HG02885 (cell line): ENCODE measurements at regions not wholly inside any gene's neighbourhood (a gene's known extent, or its start where the extent isn't known, plus 50 kb on each side); places are given as distances from the start of the nearest gene placed in this dataset.

Experiments
- ATAC-seq: cut with Tn5 transposase; IDR thresholded peaks from one replicate; pipeline ENCODE4 v1.9.1; 2021; ENCODE audit warnings: mild to moderate bottlenecking; ENCODE audit not compliant: unreplicated experiment, poor library complexity

GRCh38 chr11:32259641-32260081 lies 168.8 kb downstream of the RCN1 start:
- ATAC-seq: peak; percentile 97

GRCh38 chr11:32262367-32262766 lies 171.5 kb downstream of the RCN1 start:
- ATAC-seq: no peak

DNA sequence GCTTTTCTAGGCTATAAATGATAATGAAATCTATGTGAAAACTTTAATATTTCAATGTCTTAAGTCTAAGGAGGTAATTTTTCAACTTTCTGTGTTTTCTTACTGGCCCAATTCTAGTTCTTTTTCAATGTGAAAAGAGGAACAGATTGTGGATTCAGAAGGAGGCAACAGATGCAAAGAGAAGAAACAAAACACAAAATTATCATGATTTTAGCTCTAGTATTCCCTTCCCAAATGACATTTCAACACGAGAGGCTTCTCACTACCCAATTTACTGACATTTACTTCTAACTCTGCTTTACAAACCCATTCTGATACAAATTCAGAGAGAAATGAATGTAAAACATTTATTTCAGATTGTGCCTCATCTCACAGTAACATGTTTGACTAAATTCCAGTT lies 169.4 kb downstream of the WT1 start:
- no peak for ATAC-seq

- ATAC-seq: no peak
These were observed 168.7 kb downstream of the WT1 start for GRCh38 chr11:32266601-32267000.

DNA sequence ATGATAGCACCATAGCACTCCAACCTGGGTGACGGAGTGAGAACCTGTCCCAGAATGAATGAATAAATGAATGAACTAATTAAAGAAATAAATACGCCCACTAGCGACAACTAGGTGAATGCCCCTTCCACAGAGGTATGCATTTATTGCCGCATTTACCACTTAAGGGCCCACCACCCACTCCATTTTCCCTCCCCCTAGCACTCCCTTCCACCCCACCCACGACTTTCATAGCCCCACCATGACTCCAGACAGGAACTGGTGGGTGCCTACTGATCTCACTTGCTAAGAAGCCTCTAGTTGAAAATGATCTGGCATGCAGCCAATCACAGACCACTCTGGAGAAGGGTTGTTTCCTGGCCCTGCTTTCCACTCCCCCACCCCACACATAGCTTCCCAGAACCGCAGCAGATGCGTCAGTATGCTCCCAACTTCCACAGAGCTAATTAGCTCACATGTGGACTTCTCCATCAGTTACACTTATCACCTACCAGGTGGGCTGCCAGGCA lies 167.6 kb downstream of the WT1 start:
- ATAC-seq: no peak

GRCh38 chr11:32273931-32274330 lies 161.4 kb downstream of the WT1 start:
- ATAC-seq: no peak

- no peak for ATAC-seq
These were observed 155.7 kb downstream of the WT1 start for GRCh38 chr11:32279672-32280071.

DNA sequence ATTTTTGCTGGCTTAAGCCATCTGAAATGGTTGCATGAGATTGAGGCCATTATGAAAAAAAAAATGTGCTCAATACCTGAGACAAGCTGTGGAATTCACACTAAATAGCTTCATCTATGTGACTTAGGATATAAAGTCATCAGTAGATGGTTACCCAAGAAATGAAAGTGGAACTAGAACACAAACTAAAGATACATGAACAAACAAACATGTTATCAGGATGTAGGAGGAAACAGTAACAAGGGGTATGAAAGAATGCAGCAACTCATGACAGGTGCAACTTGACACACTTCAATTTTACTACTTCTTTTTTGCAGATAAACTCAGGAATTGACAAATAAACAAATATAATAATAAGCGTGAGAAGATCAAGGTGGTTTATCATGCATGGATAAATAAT lies 155.0 kb downstream of the WT1 start:
- no peak for ATAC-seq

- no peak for ATAC-seq
These were observed 147.1 kb downstream of the WT1 start for GRCh38 chr11:32288276-32288675.

DNA sequence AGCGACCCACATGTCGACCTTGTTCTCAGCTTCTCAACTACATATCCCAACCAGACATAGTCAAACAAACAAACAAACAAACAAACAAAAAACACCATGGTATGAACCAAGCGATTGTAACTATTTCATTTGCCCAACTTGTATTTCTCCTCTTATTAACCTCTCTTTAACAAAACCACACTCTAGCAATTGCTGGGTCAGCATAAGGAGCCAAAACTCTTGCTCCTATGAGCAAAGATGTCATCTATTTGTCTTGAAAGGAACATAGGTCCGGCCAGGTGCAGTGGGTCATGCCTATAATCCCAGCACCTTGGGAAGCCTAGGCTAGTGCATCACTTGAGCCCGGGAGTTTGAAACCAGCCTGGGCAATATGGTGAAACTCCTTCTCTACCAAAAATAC lies 145.6 kb downstream of the WT1 start:
- ATAC-seq: no peak

DNA sequence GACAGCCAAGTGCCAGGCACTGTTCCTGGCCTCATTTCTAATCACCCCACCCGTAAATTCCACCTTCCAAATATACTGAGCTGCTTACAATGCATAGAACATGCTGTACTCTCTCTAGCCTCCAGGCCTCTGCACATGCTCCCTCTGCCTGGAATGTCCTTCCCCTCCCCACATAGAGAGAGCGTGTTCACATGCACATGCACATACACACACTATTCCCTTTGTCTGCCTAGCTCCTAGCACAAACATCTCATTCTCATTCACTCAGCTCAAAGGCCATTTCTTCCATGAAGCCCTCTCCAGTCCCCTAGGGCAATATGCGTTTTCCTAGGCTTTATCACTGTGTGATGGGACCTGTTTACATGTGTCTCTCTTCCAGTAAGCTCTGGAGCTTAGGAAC lies 144.6 kb downstream of the WT1 start:
- no peak for ATAC-seq

- peak; percentile 59 for ATAC-seq
These were observed 137.7 kb downstream of the WT1 start for GRCh38 chr11:32297611-32298011.

- ATAC-seq: no peak
These were observed 132.5 kb downstream of the WT1 start for GRCh38 chr11:32302826-32303225.

- ATAC-seq: no peak
These were observed 130.8 kb downstream of the WT1 start for GRCh38 chr11:32304521-32304920.

DNA sequence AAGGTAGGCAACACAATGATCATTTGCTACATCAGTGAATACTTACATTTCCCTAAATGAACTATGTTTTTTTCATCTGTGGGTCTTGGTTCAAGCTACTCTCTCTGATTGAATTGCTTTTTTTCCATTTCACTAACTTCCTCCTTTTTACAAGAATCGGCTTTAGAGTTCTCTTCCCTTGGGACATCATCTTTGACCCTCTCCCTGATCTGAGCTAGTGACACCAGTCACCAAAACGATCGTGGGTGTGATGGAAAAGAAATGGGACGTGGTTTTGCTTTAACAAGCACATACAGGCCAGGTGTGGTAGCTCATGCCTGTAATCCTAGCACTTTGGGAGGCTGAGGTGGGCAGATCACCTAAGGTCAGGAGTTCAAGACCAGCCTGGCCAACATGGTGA lies 129.9 kb downstream of the WT1 start:
- ATAC-seq: no peak

GRCh38 chr11:32307471-32307870 lies 127.9 kb downstream of the WT1 start:
- ATAC-seq: no peak

DNA sequence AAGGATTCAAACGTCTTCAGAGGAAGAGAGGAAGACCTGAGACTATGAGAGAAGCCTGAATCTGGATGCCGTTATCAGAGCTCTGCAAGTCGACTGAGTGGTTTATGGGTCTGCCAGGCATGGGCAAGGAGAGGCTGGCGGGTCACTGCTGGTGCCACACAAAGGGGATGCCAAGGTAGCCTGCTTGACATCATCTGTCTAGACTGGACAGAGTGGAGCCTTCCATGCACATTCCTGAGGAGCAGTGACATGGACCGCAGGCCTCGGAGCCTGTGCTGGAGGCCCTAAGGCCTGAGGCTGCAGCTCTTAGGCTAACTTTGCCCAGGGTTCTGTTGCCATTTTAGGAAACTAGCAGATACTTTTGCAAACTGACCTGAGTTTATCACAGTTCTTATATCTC lies 127.4 kb downstream of the WT1 start:
- no peak for ATAC-seq

- no peak for ATAC-seq
These were observed 125.7 kb downstream of the WT1 start for GRCh38 chr11:32309530-32310213.

DNA sequence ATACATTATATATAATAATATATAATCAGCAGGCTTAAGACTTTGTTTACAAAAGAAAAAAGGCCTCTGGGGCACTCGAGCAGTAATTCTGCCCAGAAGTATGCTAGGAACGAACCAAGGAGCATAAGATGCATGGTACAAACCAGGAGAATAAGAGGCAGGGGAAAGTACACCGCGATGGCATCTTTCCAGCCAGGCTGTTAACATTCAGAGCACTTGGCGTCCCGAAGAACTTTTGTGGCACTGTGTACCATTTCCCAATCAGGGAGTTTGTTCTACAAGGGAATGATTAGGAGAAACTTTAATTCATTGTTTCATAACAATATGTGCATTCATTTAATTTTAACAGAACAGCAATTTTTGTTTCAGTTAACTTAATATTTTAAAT lies 125.1 kb downstream of the WT1 start:
- ATAC-seq: no peak

DNA sequence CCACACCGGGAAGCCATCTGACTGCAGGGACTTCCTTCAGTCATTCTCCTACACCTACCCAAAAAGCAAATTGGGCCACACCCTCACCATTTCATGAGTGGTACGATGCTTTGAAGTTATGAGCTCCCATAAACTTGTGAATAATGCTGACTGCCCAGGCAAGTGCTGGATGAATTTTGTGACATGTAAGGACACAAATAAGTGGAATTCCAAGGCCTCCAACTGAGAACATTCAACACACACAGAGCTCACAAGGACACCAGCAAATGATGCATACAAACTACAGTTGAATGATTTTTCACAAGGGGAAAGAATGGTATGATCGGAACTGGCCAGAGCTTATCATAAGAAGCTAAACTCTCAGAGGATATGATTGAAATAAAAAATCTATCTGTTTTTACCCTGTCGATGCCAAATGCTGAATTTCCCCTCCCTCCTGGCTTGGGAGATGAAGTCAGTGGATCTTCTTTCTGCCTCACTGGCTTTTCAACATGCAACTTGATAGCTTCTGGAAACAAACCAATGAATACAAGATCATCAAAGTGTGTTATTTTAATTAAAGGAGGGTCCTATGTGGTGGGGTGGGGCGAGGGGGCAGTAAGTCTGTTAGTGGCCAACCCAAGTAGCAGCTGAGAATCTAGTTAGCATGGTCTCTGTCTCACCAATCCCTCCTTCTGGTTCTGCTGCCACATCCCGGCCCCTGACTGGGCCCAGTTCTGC lies 123.8 kb downstream of the WT1 start:
- ATAC-seq: no peak

DNA sequence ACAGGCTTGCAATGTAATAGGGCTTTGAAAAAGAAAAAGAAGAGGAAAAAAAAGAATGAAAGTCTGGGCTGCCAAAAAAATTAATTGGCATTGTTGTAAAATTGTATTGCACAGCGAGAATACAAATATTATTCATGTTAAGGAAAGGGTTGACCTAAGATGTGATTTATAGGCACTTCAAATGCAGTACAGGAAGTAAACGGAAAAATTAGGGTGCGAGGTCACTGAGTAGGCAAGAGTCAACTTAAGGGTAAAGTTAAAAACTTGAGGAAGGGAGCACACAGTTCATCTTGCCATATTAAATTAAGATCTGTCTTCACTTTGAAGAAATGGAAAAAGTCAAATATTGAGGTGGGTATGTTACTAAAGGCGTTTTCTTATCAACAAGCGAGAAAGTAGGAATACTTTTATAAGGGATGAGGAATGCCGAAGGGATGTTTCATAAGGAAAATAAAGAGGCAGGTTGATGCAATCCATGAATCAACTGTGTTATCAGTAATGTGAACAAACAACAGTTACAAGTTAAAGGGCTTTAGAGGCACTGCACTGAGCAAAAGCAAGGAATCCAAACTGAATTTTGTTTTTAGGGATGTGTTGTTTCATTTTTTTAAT lies 123.0 kb downstream of the WT1 start:
- no peak for ATAC-seq
